HTR-8/SVneo (cell line): ENCODE measurements at regions not wholly inside any gene's neighbourhood (a gene's known extent, or its start where the extent isn't known, plus 50 kb on each side); places are given as distances from the start of the nearest gene placed in this dataset.

Source experiments
- DNase-seq: peaks from one replicate; pipeline ENCODE4 v3.0.0; 2011; ENCODE audit warnings: low spot score, mixed read lengths; ENCODE audit not compliant: insufficient read length
- FAIRE-seq: peaks from 2 replicates; lab custom pipeline; 2011; peaks lifted over from hg19 to GRCh38; lab: Jason Lieb, UNC

DNA sequence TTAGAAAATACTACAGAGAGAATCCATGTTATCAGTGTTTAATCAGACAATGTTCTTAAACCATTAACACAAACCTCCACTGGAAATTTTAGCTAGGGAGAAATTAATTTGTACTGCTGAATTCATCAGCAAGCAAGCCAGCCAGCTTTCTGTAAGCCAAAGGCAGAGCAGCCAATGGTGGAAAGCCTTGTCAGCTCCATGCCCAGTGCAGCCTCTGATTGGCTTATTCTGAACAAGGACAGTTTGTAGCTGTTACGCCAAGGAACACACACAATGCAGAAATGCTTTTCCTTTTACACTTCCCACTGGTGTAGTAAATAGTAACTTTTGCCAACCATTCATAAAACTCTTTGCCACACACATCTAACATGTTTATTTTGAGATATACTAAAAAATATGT lies 265.0 kb downstream of the TENT5A start:
- DNase-seq (no peak), FAIRE-seq (no peak)

DNA sequence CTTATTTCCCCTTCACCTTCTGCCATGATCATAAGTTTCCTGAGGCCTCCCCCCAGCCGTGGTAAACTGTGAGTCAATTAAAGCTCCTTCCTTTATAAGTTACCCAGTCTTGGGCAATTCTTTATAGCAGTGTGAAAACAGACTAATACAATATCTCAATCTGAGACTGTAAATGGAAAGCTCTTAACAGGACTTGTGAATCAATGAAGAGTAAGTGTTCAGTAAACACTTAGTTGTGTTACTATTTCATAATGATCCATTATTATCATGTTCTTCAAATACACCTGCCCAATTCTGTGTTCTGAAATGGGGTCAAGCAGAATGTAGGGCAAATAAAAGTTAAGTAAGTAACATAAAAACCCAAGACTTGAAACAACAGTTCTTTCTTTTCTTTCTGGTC lies 266.2 kb downstream of the TENT5A start:
- DNase-seq: no peak
- FAIRE-seq: no peak

DNA sequence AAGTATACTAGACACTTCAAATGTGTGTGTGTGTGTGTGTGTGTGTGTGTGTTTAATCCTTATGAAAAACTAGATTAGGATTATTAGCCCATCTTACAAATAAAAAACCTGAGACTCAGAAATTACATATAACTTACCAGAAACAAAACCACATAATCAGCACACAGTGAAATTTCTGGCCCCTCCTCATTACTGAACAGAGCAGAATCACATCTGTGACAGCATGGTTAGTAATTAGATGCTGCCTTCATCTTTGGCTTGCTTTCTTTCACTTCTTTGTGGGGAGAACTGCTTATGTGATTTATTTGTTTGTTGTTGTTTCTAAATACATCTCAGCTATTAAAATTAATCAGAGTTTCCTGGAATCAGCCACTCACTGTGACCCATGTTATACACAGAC lies 267.1 kb downstream of the TENT5A start:
- DNase-seq (no peak), FAIRE-seq (no peak)

- FAIRE-seq (no peak), DNase-seq (no peak)
These were observed 268.2 kb downstream of the TENT5A start for GRCh38 chr6:81484251-81484650.

GRCh38 chr6:81480139-81480538 lies 272.3 kb downstream of the TENT5A start:
- FAIRE-seq: no peak
- no peak for DNase-seq

DNA sequence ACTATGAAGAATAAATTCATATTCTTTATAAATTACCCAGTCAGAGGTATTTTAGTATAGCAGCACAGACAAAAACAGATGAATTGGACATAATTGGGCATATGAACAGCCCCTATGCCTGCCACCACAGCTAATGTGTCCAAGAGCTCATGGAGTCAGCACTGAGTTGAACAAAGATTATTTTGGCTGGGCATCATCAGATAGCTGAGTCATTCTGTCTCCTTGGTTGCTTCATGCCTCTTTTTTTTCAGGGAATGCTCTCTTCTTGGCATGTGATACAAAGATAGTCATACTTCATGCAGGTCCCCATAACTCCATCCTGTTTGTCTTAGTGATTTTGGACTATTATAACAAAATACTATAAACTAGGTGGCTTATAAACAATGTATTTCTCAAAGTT lies 275.6 kb downstream of the TENT5A start:
- no peak for DNase-seq
- no peak for FAIRE-seq

GRCh38 chr6:81475646-81476045 lies 276.8 kb downstream of the TENT5A start:
- FAIRE-seq (no peak), DNase-seq (no peak)

DNA sequence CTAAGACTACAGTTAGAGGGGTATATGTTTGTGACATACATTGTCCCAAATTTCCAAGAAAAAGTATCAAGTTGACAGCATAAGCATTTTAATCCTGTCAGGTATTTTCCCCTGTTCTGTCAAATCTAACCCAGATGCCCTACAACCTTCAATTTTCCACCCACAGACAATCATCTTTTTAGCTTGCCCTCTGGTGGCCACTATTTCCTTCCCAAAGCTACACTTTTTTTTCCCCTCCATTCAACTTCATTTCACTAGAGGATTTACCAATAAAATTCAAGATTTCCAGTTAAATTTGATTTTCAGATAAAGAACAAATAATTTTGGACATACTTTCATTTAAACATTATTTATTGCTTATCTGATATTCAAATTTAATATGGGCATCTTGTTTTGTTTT lies 286.6 kb downstream of the TENT5A start:
- FAIRE-seq (no peak), DNase-seq (no peak)

GRCh38 chr6:81456416-81456815 lies 296.1 kb downstream of the TENT5A start:
- FAIRE-seq (no peak), DNase-seq (no peak)

GRCh38 chr6:81455641-81456040 lies 296.8 kb downstream of the TENT5A start:
- no peak for FAIRE-seq
- no peak for DNase-seq

GRCh38 chr6:81451787-81452186 lies 300.7 kb downstream of the TENT5A start:
- no peak for FAIRE-seq
- DNase-seq: peak; percentile 39

DNA sequence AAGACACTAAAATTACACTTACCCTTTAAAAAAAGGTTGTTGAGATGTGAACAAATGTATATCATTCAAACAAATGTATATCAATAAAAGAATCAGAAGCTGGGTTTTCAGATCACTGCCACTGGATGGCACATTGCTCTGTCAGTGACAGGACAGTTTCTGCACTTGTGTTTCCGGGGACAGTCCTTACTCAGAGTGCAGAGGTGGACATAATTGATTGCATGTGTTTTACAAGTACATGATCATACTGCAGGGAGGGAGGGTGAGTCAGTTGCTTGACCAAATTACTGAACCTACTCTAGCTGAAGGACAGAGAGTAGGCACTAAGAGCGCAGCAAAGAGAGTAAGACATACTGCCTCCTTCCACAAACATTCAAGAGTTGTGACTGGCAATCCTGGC lies 302.3 kb downstream of the TENT5A start:
- FAIRE-seq (no peak), DNase-seq (no peak)

GRCh38 chr6:81446509-81446908 lies 306.0 kb downstream of the TENT5A start:
- DNase-seq: no peak
- FAIRE-seq: no peak

- DNase-seq (no peak), FAIRE-seq (no peak)
These were observed 313.1 kb downstream of the TENT5A start for GRCh38 chr6:81439417-81439816.

- FAIRE-seq (no peak), DNase-seq (no peak)
These were observed 315.5 kb downstream of the TENT5A start for GRCh38 chr6:81436990-81437389.

- DNase-seq (no peak), FAIRE-seq (no peak)
These were observed 339.2 kb downstream of the TENT5A start for GRCh38 chr6:81413306-81413705.

- no peak for FAIRE-seq
- DNase-seq: no peak
These were observed 350.4 kb downstream of the TENT5A start for GRCh38 chr6:81401970-81402690.

GRCh38 chr6:81396916-81397315 lies 355.6 kb downstream of the TENT5A start:
- DNase-seq: no peak
- FAIRE-seq: no peak

GRCh38 chr6:81387163-81387562 lies 365.3 kb downstream of the TENT5A start:
- FAIRE-seq: no peak

GRCh38 chr6:81384921-81385320 lies 367.6 kb downstream of the TENT5A start:
- DNase-seq: no peak
- FAIRE-seq: no peak

More at GRCh38 chr6:81387163-81387562, 365.3 kb downstream of the TENT5A start:
- no peak for DNase-seq

- FAIRE-seq (no peak), DNase-seq (no peak)
These were observed 369.0 kb downstream of the TENT5A start for GRCh38 chr6:81383472-81383871.

GRCh38 chr6:81382852-81383251 lies 369.6 kb downstream of the TENT5A start:
- no peak for DNase-seq
- no peak for FAIRE-seq
